ENCODE measurements at regions not wholly inside any gene's neighbourhood (a gene's known extent, or its start where the extent isn't known, plus 50 kb on each side); places are given as distances from the start of the nearest gene placed in this dataset.
A peak's percentile ranks its signal among the peaks of the same experiment; 100 is the strongest.

GRCh38 chr15:29945943-29946596 lies 123.8 kb upstream of the TJP1 start:
- no peak for DNase-seq

GRCh38 chr15:29944925-29945324 lies 122.7 kb upstream of the TJP1 start:
- no peak for DNase-seq

- DNase-seq: no peak
Measured at GRCh38 chr15:29942548-29942947, 120.3 kb upstream of the TJP1 start.

- peak; percentile 7 for DNase-seq
Measured at GRCh38 chr15:29942143-29942542, 119.9 kb upstream of the TJP1 start.

GRCh38 chr15:29939404-29939803 lies 117.1 kb upstream of the TJP1 start:
- no peak for DNase-seq

- DNase-seq: no peak
Measured at GRCh38 chr15:29938361-29939335, 116.4 kb upstream of the TJP1 start.

- DNase-seq: no peak
Measured at GRCh38 chr15:29937956-29938355, 115.7 kb upstream of the TJP1 start.

- DNase-seq: no peak
Measured at GRCh38 chr15:29936353-29937049, 114.2 kb upstream of the TJP1 start.

GRCh38 chr15:29935296-29936004 lies 113.2 kb upstream of the TJP1 start:
- DNase-seq: peak; percentile 45

GRCh38 chr15:29934251-29934650 lies 112.0 kb upstream of the TJP1 start:
- DNase-seq: no peak

GRCh38 chr15:29933042-29933803 lies 111.0 kb upstream of the TJP1 start:
- no peak for DNase-seq

- no peak for DNase-seq
Measured at GRCh38 chr15:29926083-29926388, 103.8 kb upstream of the TJP1 start.

GRCh38 chr15:29925227-29926082 lies 103.2 kb upstream of the TJP1 start:
- DNase-seq: peak; percentile 84

- DNase-seq: peak; percentile 78
Measured at GRCh38 chr15:29924750-29925149, 102.5 kb upstream of the TJP1 start.

GRCh38 chr15:29922191-29922590 lies 99.9 kb upstream of the TJP1 start:
- DNase-seq: no peak

GRCh38 chr15:29921130-29921601 lies 98.9 kb upstream of the TJP1 start:
- DNase-seq: no peak

GRCh38 chr15:29920515-29920914 lies 98.2 kb upstream of the TJP1 start:
- peak; percentile 36 for DNase-seq

GRCh38 chr15:29919380-29919881 lies 97.2 kb upstream of the TJP1 start:
- no peak for DNase-seq

GRCh38 chr15:29917600-29918597 lies 95.6 kb upstream of the TJP1 start:
- no peak for DNase-seq

- no peak for DNase-seq
Measured at GRCh38 chr15:29914511-29914926, 92.3 kb upstream of the TJP1 start.

Data from DMS53 (cell line).